CD14-positive monocyte (primary cell): ENCODE measurements at regions not wholly inside any gene's neighbourhood (a gene's known extent, or its start where the extent isn't known, plus 50 kb on each side); places are given as distances from the start of the nearest gene placed in this dataset.

Experiments
- DNase-seq, 3 donors: peaks; one replicate each; pipeline ENCODE4 v3.0.0-alpha.2; 2011 to 2022
- H2AFZ ChIP-seq: 2 replicates; pipeline ENCODE4 v1.6.0; 2012; ENCODE audit warnings: mild to moderate bottlenecking, low read depth, low read length, inconsistent platforms; ENCODE audit not compliant: insufficient read depth, poor library complexity, severe bottlenecking
- H3K27ac ChIP-seq, 2 donors: 1 replicate in 1 of 2; 2 replicates in 1 of 2; pipeline ENCODE4 v1.5.1; 2012 to 2013; ENCODE audit warnings: low read length in 2 of 2, control low read depth in 1 of 2, inconsistent platforms in 1 of 2, low read depth in 1 of 2, mild to moderate bottlenecking in 1 of 2
- H3K27me3 ChIP-seq, 2 donors: one replicate each; pipeline versions ENCODE4 v1.6.0 to v1.6.1; 2011 to 2013; ENCODE audit warnings: low read length in 2 of 2; ENCODE audit not compliant: control insufficient read depth in 2 of 2, insufficient read depth in 2 of 2
- H3K36me3 ChIP-seq, 2 donors: replicated peaks in 1 of 2; 1 replicate in 1 of 2; 2 replicates in 1 of 2; pipeline versions ENCODE4 v1.5.1 to v1.6.1; 2012 to 2013; ENCODE audit warnings: low read length in 2 of 2, control low read depth in 1 of 2, inconsistent platforms in 1 of 2, mild to moderate bottlenecking in 1 of 2; ENCODE audit not compliant: insufficient read depth in 2 of 2, control insufficient read depth in 1 of 2
- H3K4me1 ChIP-seq, 2 donors: 1 replicate in 1 of 2; 2 replicates in 1 of 2; pipeline versions ENCODE4 v1.5.1 to v1.6.1; 2012 to 2013; ENCODE audit warnings: low read length in 2 of 2, control low read depth in 1 of 2, inconsistent platforms in 1 of 2, mild to moderate bottlenecking in 1 of 2, moderate library complexity in 1 of 2; ENCODE audit not compliant: insufficient read depth in 2 of 2, control insufficient read depth in 1 of 2
- H3K4me2 ChIP-seq: replicated peaks from 2 replicates; pipeline ENCODE3; 2012; ENCODE audit warnings: low read length, moderate library complexity, mild to moderate bottlenecking; ENCODE audit not compliant: poor library complexity, severe bottlenecking; ENCODE audit errors: extremely low read depth
- H3K4me3 ChIP-seq, 3 experiments: fragments of 200-600 bp in 1 of 3; sonication (generic) in 1 of 3; replicated peaks in 1 of 3; 1 replicate in 2 of 3; 2 replicates in 1 of 3; pipeline ENCODE4 v1.5.1; 2011 to 2013; ENCODE audit warnings: low read length in 3 of 3, mild to moderate bottlenecking in 3 of 3, control low read depth in 2 of 3, low read depth in 2 of 3, inconsistent platforms in 1 of 3, moderate library complexity in 1 of 3
- H3K79me2 ChIP-seq: 2 replicates; pipeline ENCODE4 v1.6.0; 2012; ENCODE audit warnings: mild to moderate bottlenecking, control low read depth, inconsistent platforms, low read length, moderate library complexity; ENCODE audit not compliant: insufficient read depth
- H3K9ac ChIP-seq: 2 replicates; pipeline ENCODE4 v1.6.0; 2017; ENCODE audit warnings: low read length, mild to moderate bottlenecking; ENCODE audit not compliant: insufficient read depth, poor library complexity, severe bottlenecking
- H3K9me3 ChIP-seq, 2 donors: replicated peaks in 1 of 2; 1 replicate in 1 of 2; 2 replicates in 1 of 2; pipeline versions ENCODE4 v1.5.1 to v1.6.1; 2012 to 2013; ENCODE audit warnings: low read length in 2 of 2, control low read depth in 1 of 2; ENCODE audit not compliant: control insufficient read depth in 1 of 2, insufficient read depth in 1 of 2
- H4K20me1 ChIP-seq: 2 replicates; pipeline ENCODE4 v1.6.0; 2012; ENCODE audit warnings: mild to moderate bottlenecking, low read length, control low read depth, moderate library complexity; ENCODE audit not compliant: insufficient read depth
- H3K27ac Mint-ChIP-seq, 7 donors: one replicate each; pipeline ENCODE4 v1.8.0; 2020; ENCODE audit warnings: mild to moderate bottlenecking in 7 of 7, mixed read lengths in 7 of 7, moderate library complexity in 6 of 7, inconsistent platforms in 2 of 7
- H3K27me3 Mint-ChIP-seq, 3 donors: one replicate each; pipeline ENCODE4 v1.8.0; 2021 to 2022; ENCODE audit warnings: low read depth in 3 of 3, mild to moderate bottlenecking in 3 of 3, mixed read lengths in 3 of 3, moderate library complexity in 3 of 3, inconsistent platforms in 1 of 3
- H3K36me3 Mint-ChIP-seq, 2 donors: one replicate each; pipeline ENCODE4 v1.8.0; 2020; ENCODE audit warnings: mixed read lengths in 2 of 2, inconsistent platforms in 1 of 2, mild to moderate bottlenecking in 1 of 2
- H3K4me1 Mint-ChIP-seq: one replicate; pipeline ENCODE4 v1.8.0; 2020; ENCODE audit warnings: mild to moderate bottlenecking, mixed read lengths
- H3K4me3 Mint-ChIP-seq, 2 donors: one replicate each; pipeline ENCODE4 v1.8.0; 2020; ENCODE audit warnings: mild to moderate bottlenecking in 2 of 2, mixed read lengths in 2 of 2, moderate library complexity in 1 of 2
- H3K9me3 Mint-ChIP-seq, 7 donors: one replicate each; pipeline ENCODE4 v1.8.0; 2020 to 2022; ENCODE audit warnings: mixed read lengths in 7 of 7, mild to moderate bottlenecking in 6 of 7, moderate library complexity in 6 of 7, inconsistent platforms in 2 of 7
- WGBS: methylation state at CpG from one replicate; pipeline ENCODE4 v1.1.5; 2013; ENCODE audit warnings: missing lambda C conversion rate; ENCODE audit not compliant: insufficient coverage; 5-methylcytosine and 5-hydroxymethylcytosine counted together
- intact Hi-C, 2 donors: fragments of 100-400 bp; cut with micrococcal nuclease; formaldehyde crosslinking; loops; one replicate each; pipeline versions ENCODE4 v1.15.0 to v1.15.1; 2023
- TF ChIP-seq, protein P1 (sequence below): fragments of 200-600 bp; IDR thresholded peaks from one replicate; pipeline ENCODE4 v1.8.0; 2022; ENCODE audit warnings: antibody characterized with exemption, mild to moderate bottlenecking

DNA sequence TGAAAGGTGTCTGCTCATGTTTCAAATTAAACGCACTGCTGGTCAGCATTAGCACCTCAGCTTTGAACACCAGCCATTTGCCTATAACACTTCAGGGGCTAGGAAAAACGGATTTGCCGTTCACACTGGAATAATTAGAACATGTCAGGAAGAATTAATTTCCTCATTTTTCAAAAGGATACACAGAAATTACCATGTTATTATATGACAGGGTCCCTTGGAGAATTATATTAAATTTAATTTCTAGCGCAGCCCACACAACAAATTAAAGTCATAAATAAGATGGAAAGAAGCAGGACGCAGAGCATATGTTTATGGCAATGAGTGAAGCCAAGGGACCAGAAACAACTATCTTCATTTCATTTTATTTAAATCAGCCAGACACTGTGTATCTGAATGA is 83.8 kb upstream of the SOX6 start:
- Histone ChIP-seq H3K27ac (no peak overlapping the region), H3K9me3 (no peaks in the 10 kb centered on the region), H2AFZ (no peak overlapping the region), H3K4me3 (no peak overlapping the region), H3K4me2 (no peak overlapping the region), H4K20me1 (no peaks in the 10 kb centered on the region), H3K4me1 (no peaks in the 10 kb centered on the region), H3K27me3 (no peaks in the 10 kb centered on the region), H3K79me2 (no peaks in the 10 kb centered on the region), H3K9ac (no peak overlapping the region), H3K36me3 (no peaks in the 10 kb centered on the region)
- intact Hi-C loops: no loop called here
- Mint-ChIP-seq H3K27me3 (no peaks in the 10 kb centered on the region), H3K36me3 (no peaks in the 10 kb centered on the region), H3K27ac (no peak overlapping the region), H3K4me3 (no peak overlapping the region), H3K9me3 (peaks cover 0 to 3% (median 0%) of the 10 kb centered on the region in 7 donors), H3K4me1 (no peaks in the 10 kb centered on the region)
- no CpG with 5 or more reads among the region's 5 CpGs for WGBS
- TF ChIP-seq, protein P1, sequence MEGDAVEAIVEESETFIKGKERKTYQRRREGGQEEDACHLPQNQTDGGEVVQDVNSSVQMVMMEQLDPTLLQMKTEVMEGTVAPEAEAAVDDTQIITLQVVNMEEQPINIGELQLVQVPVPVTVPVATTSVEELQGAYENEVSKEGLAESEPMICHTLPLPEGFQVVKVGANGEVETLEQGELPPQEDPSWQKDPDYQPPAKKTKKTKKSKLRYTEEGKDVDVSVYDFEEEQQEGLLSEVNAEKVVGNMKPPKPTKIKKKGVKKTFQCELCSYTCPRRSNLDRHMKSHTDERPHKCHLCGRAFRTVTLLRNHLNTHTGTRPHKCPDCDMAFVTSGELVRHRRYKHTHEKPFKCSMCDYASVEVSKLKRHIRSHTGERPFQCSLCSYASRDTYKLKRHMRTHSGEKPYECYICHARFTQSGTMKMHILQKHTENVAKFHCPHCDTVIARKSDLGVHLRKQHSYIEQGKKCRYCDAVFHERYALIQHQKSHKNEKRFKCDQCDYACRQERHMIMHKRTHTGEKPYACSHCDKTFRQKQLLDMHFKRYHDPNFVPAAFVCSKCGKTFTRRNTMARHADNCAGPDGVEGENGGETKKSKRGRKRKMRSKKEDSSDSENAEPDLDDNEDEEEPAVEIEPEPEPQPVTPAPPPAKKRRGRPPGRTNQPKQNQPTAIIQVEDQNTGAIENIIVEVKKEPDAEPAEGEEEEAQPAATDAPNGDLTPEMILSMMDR: no peak
- no peak for DNase-seq

DNA sequence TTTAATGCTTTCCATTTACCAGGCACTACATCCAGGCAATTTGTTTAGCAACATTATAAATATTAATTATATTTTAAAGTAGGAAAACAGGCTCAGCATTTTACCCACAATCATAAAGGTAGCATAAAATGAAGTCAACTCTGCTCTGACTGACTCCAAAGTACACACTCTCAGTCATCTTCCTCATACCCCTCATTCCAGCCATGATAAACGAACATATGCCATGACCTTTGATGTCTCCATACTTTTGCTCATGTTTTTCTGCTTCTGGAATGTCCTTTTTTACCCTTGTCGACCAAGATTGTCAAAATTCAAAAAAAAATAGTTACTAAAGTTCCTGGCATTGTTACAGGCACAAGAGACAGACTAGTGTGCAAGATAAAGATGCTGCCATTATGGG is 77.7 kb upstream of the SOX6 start:
- intact Hi-C loops: no loop called here
- H3K4me1 ChIP-seq: no peaks in the 10 kb centered on the region
- no peaks in the 10 kb centered on the region for H3K36me3 ChIP-seq
- DNase-seq: no peak
- Mint-ChIP-seq H3K4me1 (no peaks in the 10 kb centered on the region), H3K27me3 (no peaks in the 10 kb centered on the region), H3K9me3 (peaks cover 0 to 6% (median 0%) of the 10 kb centered on the region in 7 donors), H3K27ac (no peak overlapping the region), H3K4me3 (no peak overlapping the region), H3K36me3 (no peaks in the 10 kb centered on the region)
- TF ChIP-seq, protein P1: no peak
- no peak overlapping the region for H2AFZ ChIP-seq
- no peak overlapping the region for H3K4me2 ChIP-seq
- no peaks in the 10 kb centered on the region for H3K27me3 ChIP-seq
- H3K4me3 ChIP-seq: no peak overlapping the region
- no peaks in the 10 kb centered on the region for H4K20me1 ChIP-seq
- no peaks in the 10 kb centered on the region for H3K79me2 ChIP-seq
- no peak overlapping the region for H3K9ac ChIP-seq
- H3K9me3 ChIP-seq: peaks cover 0 to 4% of the 10 kb centered on the region in 2 donors
- 80% methylated on average over 1 of the region's 2 CpGs for WGBS
- no peak overlapping the region for H3K27ac ChIP-seq
